GM12878 (cell line): ENCODE measurements at regions not wholly inside any gene's neighbourhood (a gene's known extent, or its start where the extent isn't known, plus 50 kb on each side); places are given as distances from the start of the nearest gene placed in this dataset.

Source experiments
- ATAC-seq: fragments of 200-7000 bp; cut with Tn5 transposase; 3 replicates; pipeline ENCODE4 v1.9.1; 2020; ENCODE audit warnings: mild to moderate bottlenecking, moderate library complexity
- BruUV-seq: library from RNA; stranded (reverse); fragments of 400-500 nt; replicated peaks from 2 replicates; lab custom pipeline; 2021; lab: Mats Ljungman, UMichigan
- CTCF ChIA-PET: fragments of 300-600 bp; sonication (Branson Sonifier 250); formaldehyde crosslinking; extraction: SDS; loops from one replicate; lab custom pipeline; 2021; ENCODE audit warnings: inconsistent platforms; lab: Yijun Ruan, JAX
- POLR2A ChIA-PET: fragments of 350-600 bp; formaldehyde crosslinking; extraction: SDS; loops from one replicate; lab custom pipeline; 2021; ENCODE audit warnings: inconsistent platforms; lab: Charles Lee
- RAD21 ChIA-PET: fragments of 300-600 bp; sonication (Branson Sonifier 250); formaldehyde crosslinking; loops from one replicate; lab custom pipeline; 2023; ENCODE audit warnings: antibody characterized with exemption; ENCODE audit not compliant: unreplicated experiment; lab: Charles Lee
- SMC1A ChIA-PET: fragments of 300-600 bp; sonication (Branson Sonifier 250); formaldehyde crosslinking; loops from one replicate; lab custom pipeline; 2023; ENCODE audit not compliant: unreplicated experiment, uncharacterized antibody; lab: Charles Lee
- DNase-seq: peaks from one replicate; pipeline ENCODE4 v3.0.0-alpha.2; 2011; ENCODE audit warnings: low read depth, low spot score
- FAIRE-seq: peaks from 3 replicates; lab custom pipeline; 2011; peaks lifted over from hg19 to GRCh38; lab: Jason Lieb, UNC
- H2AFZ ChIP-seq: 2 replicates; pipeline ENCODE4 v1.6.0; 2011; ENCODE audit warnings: low read depth, low read length, control low read depth; ENCODE audit not compliant: control insufficient read depth
- H3K27ac ChIP-seq: 2 replicates; pipeline ENCODE4 v1.5.1; 2011; ENCODE audit warnings: control low read depth; ENCODE audit not compliant: control insufficient read depth, insufficient read depth
- H3K27me3 ChIP-seq, 2 experiments: replicated peaks in 1 of 2; 2 replicates each; pipeline versions ENCODE4 v1.6.0 to v1.6.1; 2011; ENCODE audit warnings: low read length in 1 of 2; ENCODE audit not compliant: control insufficient read depth in 2 of 2, insufficient read depth in 2 of 2
- H3K36me3 ChIP-seq, 2 experiments: 2 replicates each; pipeline ENCODE4 v1.5.1; 2011; ENCODE audit warnings: low read length in 1 of 2; ENCODE audit not compliant: control insufficient read depth in 2 of 2, insufficient read depth in 2 of 2
- H3K4me1 ChIP-seq: 2 replicates; pipeline ENCODE4 v1.6.1; 2011; ENCODE audit warnings: mild to moderate bottlenecking, low read length, moderate library complexity, mixed read lengths; ENCODE audit not compliant: control insufficient read depth, insufficient read depth
- H3K4me2 ChIP-seq: 2 replicates; pipeline ENCODE4 v1.6.0; 2011; ENCODE audit warnings: control low read depth; ENCODE audit not compliant: control insufficient read depth, insufficient read depth
- H3K4me3 ChIP-seq: fragments of 200-600 bp; sonication (generic); 2 replicates; pipeline ENCODE4 v1.5.1; 2016
- H3K79me2 ChIP-seq: 2 replicates; pipeline ENCODE4 v1.6.0; 2011; ENCODE audit warnings: low read length; ENCODE audit not compliant: control insufficient read depth, insufficient read depth
- H3K9ac ChIP-seq: 2 replicates; pipeline ENCODE4 v1.8.0; 2011; ENCODE audit warnings: low read length, control low read depth, mixed read lengths; ENCODE audit not compliant: control insufficient read depth, insufficient read depth
- H3K9me3 ChIP-seq: replicated peaks from 3 replicates; pipeline ENCODE4 v1.5.1; 2011; ENCODE audit warnings: mild to moderate bottlenecking, low read length; ENCODE audit not compliant: control insufficient read depth, insufficient read depth
- H4K20me1 ChIP-seq: 2 replicates; pipeline ENCODE4 v1.6.0; 2011; ENCODE audit not compliant: control insufficient read depth, insufficient read depth
- CBX3 ChIP-seq: fragments of 200-600 bp; sonication (generic); IDR thresholded peaks from 2 replicates; pipeline ENCODE4 v1.6.1; 2016; ENCODE audit warnings: low read depth, borderline replicate concordance
- ELK1 ChIP-seq: IDR thresholded peaks from 2 replicates; pipeline ENCODE4 v1.6.1; 2012; ENCODE audit warnings: low read depth, low read length, improper control_type of control experiment
- HCFC1 ChIP-seq: fragments of 150-350 bp; IDR thresholded peaks from 2 replicates; pipeline ENCODE4 v1.6.1; 2014; ENCODE audit warnings: low read length
- HDAC2 ChIP-seq: fragments of 200-600 bp; sonication (generic); IDR thresholded peaks from 2 replicates; pipeline ENCODE4 v1.6.1; 2017
- HSF1 ChIP-seq: fragments of 150-350 bp; IDR thresholded peaks from 2 replicates; pipeline ENCODE4 v1.6.1; 2014; ENCODE audit warnings: mild to moderate bottlenecking, low read depth, low read length
- IRF3 ChIP-seq: fragments of 450-650 bp; IDR thresholded peaks from 2 replicates; pipeline ENCODE4 v1.6.1; 2014; ENCODE audit warnings: mild to moderate bottlenecking
- POU2F2 ChIP-seq: IDR thresholded peaks from 3 replicates; pipeline ENCODE4 v1.6.1; 2011; ENCODE audit warnings: low read depth, mild to moderate bottlenecking, low read length, borderline replicate concordance
- STAT1 ChIP-seq: fragments of 450-650 bp; conservative IDR thresholded peaks from 2 replicates; pipeline ENCODE4 v1.6.1; 2014; ENCODE audit warnings: antibody characterized with exemption, mild to moderate bottlenecking
- SUPT20H ChIP-seq: IDR thresholded peaks from 2 replicates; pipeline ENCODE4 v1.6.1; 2011; ENCODE audit warnings: low read depth, mild to moderate bottlenecking, low read length, moderate library complexity, borderline replicate concordance; ENCODE audit not compliant: control insufficient read depth
- WGBS: methylation state at CpG from one replicate; pipeline ENCODE4 v1.1.6; 2016; ENCODE audit warnings: low lambda C conversion rate; ENCODE audit not compliant: insufficient replicate concordance, insufficient coverage; ENCODE audit errors: missing lambda C conversion rate; 5-methylcytosine and 5-hydroxymethylcytosine counted together
- in situ Hi-C: fragments of 300-500 bp; cut with MboI; formaldehyde crosslinking; loops from 9 replicates; pipeline ENCODE4 v1.14.3; 2018; ENCODE audit warnings: mixed read lengths
- intact Hi-C: fragments of 100-400 bp; cut with micrococcal nuclease; formaldehyde crosslinking; loops from one replicate; pipeline ENCODE4 v1.14.2; 2022; ENCODE audit not compliant: unreplicated experiment

- H3K36me3 ChIP-seq = no peaks in the 10 kb centered on the region
- H3K4me2 ChIP-seq = no peak overlapping the region
- WGBS = 0% methylated on average over 4 of the region's 4 CpGs
- H3K4me3 ChIP-seq = no peak overlapping the region
- POLR2A ChIA-PET = no interaction called here
- no peak overlapping the region for H2AFZ ChIP-seq
- no peaks in the 10 kb centered on the region for H3K79me2 ChIP-seq
- no peaks in the 10 kb centered on the region for H3K9me3 ChIP-seq
- H3K27me3 ChIP-seq = no peaks in the 10 kb centered on the region
- RAD21 ChIA-PET = no interaction called here
- no peak for DNase-seq
- CTCF ChIA-PET = no interaction called here
- H3K9ac ChIP-seq = no peak overlapping the region
- in situ Hi-C loops = no loop called here
- SMC1A ChIA-PET = no interaction called here
- H3K27ac ChIP-seq = no peak overlapping the region
- no peak for FAIRE-seq
- H4K20me1 ChIP-seq = no peaks in the 10 kb centered on the region
- no peaks in the 10 kb centered on the region for H3K4me1 ChIP-seq
- no peak for ATAC-seq
- no peak for TF ChIP-seq HSF1
- no peak for TF ChIP-seq HCFC1
- TF ChIP-seq CBX3 = no peak
- TF ChIP-seq SUPT20H = no peak
- TF ChIP-seq IRF3 = no peak
- TF ChIP-seq ELK1 = no peak
- no peak for TF ChIP-seq STAT1
- TF ChIP-seq HDAC2 = no peak
- no peak for TF ChIP-seq POU2F2
- BruUV-seq = no TSS peak
- intact Hi-C loops = no loop called here
Measured at GRCh38 chr7:153407291-153408046, 644.7 kb upstream of the DPP6 start.
